HG03432 (cell line): ENCODE measurements at regions not wholly inside any gene's neighbourhood (a gene's known extent, or its start where the extent isn't known, plus 50 kb on each side); places are given as distances from the start of the nearest gene placed in this dataset.
A peak's percentile ranks its signal among the peaks of the same experiment; 100 is the strongest.
"Not testable (repeated sequence)": the region's sequence is repeated elsewhere in the genome, so short reads cannot be mapped to it uniquely, and the experiment has no call there.

Experiments
- ATAC-seq: cut with Tn5 transposase; IDR thresholded peaks from one replicate; pipeline ENCODE4 v1.9.1; 2021; ENCODE audit warnings: mild to moderate bottlenecking, moderate library complexity; ENCODE audit not compliant: unreplicated experiment

- ATAC-seq: no peak
Observed at GRCh38 chr2:195118276-195118675, 538.8 kb upstream of the SLC39A10 start.

- ATAC-seq: no peak
Observed at GRCh38 chr2:195117011-195117410, 540.0 kb upstream of the SLC39A10 start.

- no peak for ATAC-seq
Observed at GRCh38 chr2:195115738-195116137, 541.3 kb upstream of the SLC39A10 start.

- ATAC-seq: no peak
Observed at GRCh38 chr2:195108182-195108581, 548.8 kb upstream of the SLC39A10 start.

GRCh38 chr2:195106681-195107380 lies 550.2 kb upstream of the SLC39A10 start:
- no peak for ATAC-seq

GRCh38 chr2:195105581-195105980 lies 551.4 kb upstream of the SLC39A10 start:
- no peak for ATAC-seq

GRCh38 chr2:195094330-195094729 lies 562.7 kb upstream of the SLC39A10 start:
- ATAC-seq: peak; percentile 61

GRCh38 chr2:195092341-195092740 lies 564.7 kb upstream of the SLC39A10 start:
- ATAC-seq: no peak

GRCh38 chr2:195072806-195073205 lies 584.2 kb upstream of the SLC39A10 start:
- not testable (repeated sequence) for ATAC-seq

- no peak for ATAC-seq
Observed at GRCh38 chr2:195057001-195057400, 600.0 kb upstream of the SLC39A10 start.

- ATAC-seq: no peak
Observed at GRCh38 chr2:195055996-195056395, 601.0 kb upstream of the SLC39A10 start.

GRCh38 chr2:195051401-195051800 lies 605.6 kb upstream of the SLC39A10 start:
- no peak for ATAC-seq

GRCh38 chr2:195049372-195050031 lies 607.5 kb upstream of the SLC39A10 start:
- peak; percentile 93 for ATAC-seq

GRCh38 chr2:195047955-195048354 lies 609.1 kb upstream of the SLC39A10 start:
- ATAC-seq: no peak

- ATAC-seq: no peak
Observed at GRCh38 chr2:195044801-195045200, 612.2 kb upstream of the SLC39A10 start.

GRCh38 chr2:195038153-195038552 lies 618.9 kb upstream of the SLC39A10 start:
- ATAC-seq: no peak

- ATAC-seq: no peak
Observed at GRCh38 chr2:195037045-195037444, 620.0 kb upstream of the SLC39A10 start.

- ATAC-seq: no peak
Observed at GRCh38 chr2:195031411-195031810, 625.6 kb upstream of the SLC39A10 start.

GRCh38 chr2:195029804-195030654 lies 627.0 kb upstream of the SLC39A10 start:
- ATAC-seq: peak; percentile 33

GRCh38 chr2:195027947-195028346 lies 629.1 kb upstream of the SLC39A10 start:
- ATAC-seq: peak; percentile 34

- ATAC-seq: no peak
Observed at GRCh38 chr2:195026261-195026660, 630.8 kb upstream of the SLC39A10 start.

- ATAC-seq: no peak
Observed at GRCh38 chr2:195022508-195022830, 634.6 kb upstream of the SLC39A10 start.
